Osteoblast (primary cell): ENCODE measurements at regions not wholly inside any gene's neighbourhood (a gene's known extent, or its start where the extent isn't known, plus 50 kb on each side); places are given as distances from the start of the nearest gene placed in this dataset.

Experiments
- DNase-seq: peaks from one replicate; pipeline ENCODE4 v3.0.0; 2011; ENCODE audit warnings: low spot score, mixed read lengths; ENCODE audit not compliant: insufficient read length; ENCODE audit errors: missing footprints
- H2AFZ ChIP-seq: 2 replicates; pipeline ENCODE4 v1.6.0; 2011; ENCODE audit warnings: mild to moderate bottlenecking, low read length
- H3K27ac ChIP-seq: 2 replicates; pipeline ENCODE4 v1.5.1; 2011; ENCODE audit warnings: mild to moderate bottlenecking, low read depth, low read length, moderate library complexity
- H3K27me3 ChIP-seq: 2 replicates; pipeline ENCODE4 v1.6.0; 2012; ENCODE audit warnings: mild to moderate bottlenecking, control low read depth, inconsistent platforms, low read length, moderate library complexity; ENCODE audit not compliant: insufficient read depth
- H3K36me3 ChIP-seq: 2 replicates; pipeline ENCODE4 v1.5.1; 2011; ENCODE audit warnings: mild to moderate bottlenecking, low read length, control low read depth, moderate library complexity; ENCODE audit not compliant: insufficient read depth
- H3K4me1 ChIP-seq: 2 replicates; pipeline ENCODE4 v1.5.1; 2011; ENCODE audit warnings: mild to moderate bottlenecking, low read length, control low read depth, moderate library complexity; ENCODE audit not compliant: insufficient read depth
- H3K4me2 ChIP-seq: 2 replicates; pipeline ENCODE4 v1.6.0; 2011; ENCODE audit warnings: mild to moderate bottlenecking, low read length; ENCODE audit not compliant: insufficient read depth
- H3K4me3 ChIP-seq: fragments of 200-600 bp; sonication (generic); 3 replicates; pipeline ENCODE4 v1.5.1; 2012; ENCODE audit warnings: mild to moderate bottlenecking, low read length, inconsistent platforms; ENCODE audit not compliant: insufficient read depth
- H3K79me2 ChIP-seq: 2 replicates; pipeline ENCODE4 v1.6.0; 2012; ENCODE audit warnings: mild to moderate bottlenecking, low read length, control low read depth, inconsistent platforms; ENCODE audit not compliant: insufficient read depth
- H3K9me3 ChIP-seq: 2 replicates; pipeline ENCODE4 v1.5.1; 2011; ENCODE audit warnings: low read depth, low read length, control low read depth
- H4K20me1 ChIP-seq: 2 replicates; pipeline ENCODE4 v1.6.0; 2012; ENCODE audit warnings: mild to moderate bottlenecking, low read length, control low read depth; ENCODE audit not compliant: insufficient read depth
- TF ChIP-seq, protein P1 (sequence below): IDR thresholded peaks from 2 replicates; pipeline ENCODE4 v1.5.1; 2011; ENCODE audit warnings: mild to moderate bottlenecking, low read depth, low read length, moderate library complexity; ENCODE audit errors: extremely low read depth

DNA sequence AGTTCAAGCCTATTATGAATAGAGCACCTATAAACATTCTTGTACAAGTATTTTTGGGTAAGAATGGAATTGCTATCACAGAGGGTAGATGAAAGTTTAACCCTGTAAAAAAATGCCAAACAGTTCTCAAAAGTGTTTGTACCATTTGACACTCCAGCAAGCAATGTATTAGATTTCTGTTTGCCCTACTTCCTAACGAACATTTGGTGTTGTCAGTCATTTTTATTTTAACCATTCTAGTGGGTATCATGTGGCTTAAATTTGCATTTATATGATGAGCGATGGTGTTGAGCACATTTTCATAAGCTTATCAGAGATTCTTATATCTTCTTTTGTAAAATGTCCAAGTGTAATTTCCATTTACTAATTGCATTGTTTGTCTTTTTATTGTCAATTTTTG lies 608.2 kb upstream of the ACVR2A start:
- TF ChIP-seq, protein P1, sequence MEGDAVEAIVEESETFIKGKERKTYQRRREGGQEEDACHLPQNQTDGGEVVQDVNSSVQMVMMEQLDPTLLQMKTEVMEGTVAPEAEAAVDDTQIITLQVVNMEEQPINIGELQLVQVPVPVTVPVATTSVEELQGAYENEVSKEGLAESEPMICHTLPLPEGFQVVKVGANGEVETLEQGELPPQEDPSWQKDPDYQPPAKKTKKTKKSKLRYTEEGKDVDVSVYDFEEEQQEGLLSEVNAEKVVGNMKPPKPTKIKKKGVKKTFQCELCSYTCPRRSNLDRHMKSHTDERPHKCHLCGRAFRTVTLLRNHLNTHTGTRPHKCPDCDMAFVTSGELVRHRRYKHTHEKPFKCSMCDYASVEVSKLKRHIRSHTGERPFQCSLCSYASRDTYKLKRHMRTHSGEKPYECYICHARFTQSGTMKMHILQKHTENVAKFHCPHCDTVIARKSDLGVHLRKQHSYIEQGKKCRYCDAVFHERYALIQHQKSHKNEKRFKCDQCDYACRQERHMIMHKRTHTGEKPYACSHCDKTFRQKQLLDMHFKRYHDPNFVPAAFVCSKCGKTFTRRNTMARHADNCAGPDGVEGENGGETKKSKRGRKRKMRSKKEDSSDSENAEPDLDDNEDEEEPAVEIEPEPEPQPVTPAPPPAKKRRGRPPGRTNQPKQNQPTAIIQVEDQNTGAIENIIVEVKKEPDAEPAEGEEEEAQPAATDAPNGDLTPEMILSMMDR: no peak
- H3K4me3 ChIP-seq: no peak overlapping the region
- H2AFZ ChIP-seq: no peak overlapping the region
- H3K4me1 ChIP-seq: no peaks in the 10 kb centered on the region
- no peak overlapping the region for H3K4me2 ChIP-seq
- H3K27ac ChIP-seq: no peak overlapping the region
- H3K9me3 ChIP-seq: no peaks in the 10 kb centered on the region
- H4K20me1 ChIP-seq: no peaks in the 10 kb centered on the region
- no peak for DNase-seq
- no peaks in the 10 kb centered on the region for H3K36me3 ChIP-seq
- H3K79me2 ChIP-seq: no peaks in the 10 kb centered on the region
- H3K27me3 ChIP-seq: no peaks in the 10 kb centered on the region

DNA sequence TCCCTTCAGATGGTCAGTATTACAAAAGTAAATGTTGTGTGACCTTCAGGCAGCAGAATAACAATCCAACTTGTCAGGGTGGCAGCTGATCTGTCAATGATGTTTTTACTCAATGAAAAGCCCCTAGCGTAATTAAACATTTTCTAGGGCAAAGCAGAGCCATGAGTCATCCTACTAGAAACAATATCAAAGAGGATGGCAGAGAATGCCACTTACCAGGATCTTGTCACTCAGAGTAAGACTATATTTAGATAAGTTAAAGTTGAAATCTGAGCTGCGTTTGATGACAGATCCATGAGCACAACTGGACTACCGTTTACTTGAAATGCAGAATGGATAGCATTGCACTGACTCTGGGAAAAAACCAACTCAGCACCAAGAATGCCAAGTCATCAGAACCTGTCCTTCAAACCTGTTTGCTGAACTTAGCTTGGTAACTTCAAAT lies 612.6 kb upstream of the ACVR2A start:
- no peak overlapping the region for H3K27ac ChIP-seq
- H3K4me3 ChIP-seq: no peak overlapping the region
- H3K4me2 ChIP-seq: no peak overlapping the region
- no peak for DNase-seq
- no peaks in the 10 kb centered on the region for H3K79me2 ChIP-seq
- TF ChIP-seq, protein P1: no peak
- H3K9me3 ChIP-seq: no peaks in the 10 kb centered on the region
- no peaks in the 10 kb centered on the region for H3K36me3 ChIP-seq
- no peaks in the 10 kb centered on the region for H3K4me1 ChIP-seq
- no peaks in the 10 kb centered on the region for H3K27me3 ChIP-seq
- H4K20me1 ChIP-seq: no peaks in the 10 kb centered on the region
- no peak overlapping the region for H2AFZ ChIP-seq

DNA sequence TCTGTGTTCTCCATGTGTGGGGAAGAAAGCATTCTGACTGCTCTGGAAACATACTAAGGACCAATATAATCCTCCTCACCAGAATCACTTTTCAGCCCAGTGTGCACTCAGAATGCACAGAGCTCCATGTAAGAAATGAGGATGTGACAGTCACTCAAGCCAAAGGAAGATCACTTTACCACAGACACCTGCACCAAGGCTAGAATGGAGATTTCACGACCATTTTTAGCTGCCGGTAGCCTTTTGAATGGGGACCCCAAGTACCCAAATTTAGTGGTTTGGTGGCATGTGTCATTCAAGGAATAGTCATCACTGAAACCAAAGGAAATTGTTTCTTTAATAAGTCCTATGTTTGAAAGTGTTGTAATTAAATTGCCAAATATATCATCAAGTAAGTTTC lies 613.2 kb upstream of the ACVR2A start:
- H3K27me3 ChIP-seq: no peaks in the 10 kb centered on the region
- H2AFZ ChIP-seq: no peak overlapping the region
- H3K4me2 ChIP-seq: no peak overlapping the region
- H3K36me3 ChIP-seq: no peaks in the 10 kb centered on the region
- no peak overlapping the region for H3K27ac ChIP-seq
- H3K4me3 ChIP-seq: no peak overlapping the region
- no peaks in the 10 kb centered on the region for H3K4me1 ChIP-seq
- TF ChIP-seq, protein P1: no peak
- H3K79me2 ChIP-seq: no peaks in the 10 kb centered on the region
- H3K9me3 ChIP-seq: no peaks in the 10 kb centered on the region
- DNase-seq: no peak
- H4K20me1 ChIP-seq: no peaks in the 10 kb centered on the region

DNA sequence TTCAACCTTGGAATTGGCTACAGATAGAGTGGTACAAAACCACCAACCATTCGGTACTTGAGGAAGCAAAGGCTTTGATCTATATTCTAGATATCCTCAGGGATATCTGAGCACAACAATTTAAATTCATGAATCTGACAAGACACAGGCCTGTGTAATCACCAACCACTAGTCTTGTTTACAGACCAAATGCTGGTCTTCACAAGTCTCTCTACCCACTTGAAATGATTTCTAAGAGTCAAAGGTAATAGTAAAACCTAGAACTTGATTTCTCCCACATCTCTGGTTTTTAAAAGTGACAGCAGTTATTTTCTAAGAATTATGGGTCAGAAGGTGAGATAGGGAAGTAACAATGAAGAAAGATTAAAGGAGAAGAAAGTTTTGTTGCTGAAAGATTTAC lies 613.7 kb upstream of the ACVR2A start:
- H4K20me1 ChIP-seq: no peaks in the 10 kb centered on the region
- DNase-seq: no peak
- H3K79me2 ChIP-seq: no peaks in the 10 kb centered on the region
- H3K9me3 ChIP-seq: no peaks in the 10 kb centered on the region
- H2AFZ ChIP-seq: no peak overlapping the region
- no peaks in the 10 kb centered on the region for H3K27me3 ChIP-seq
- no peak overlapping the region for H3K4me2 ChIP-seq
- no peak overlapping the region for H3K4me3 ChIP-seq
- no peak overlapping the region for H3K27ac ChIP-seq
- H3K4me1 ChIP-seq: no peaks in the 10 kb centered on the region
- TF ChIP-seq, protein P1: no peak
- no peaks in the 10 kb centered on the region for H3K36me3 ChIP-seq
